Type B pancreatic cell (in vitro differentiated cells): ENCODE measurements at regions not wholly inside any gene's neighbourhood (a gene's known extent, or its start where the extent isn't known, plus 50 kb on each side); places are given as distances from the start of the nearest gene placed in this dataset.
"Not testable (repeated sequence)": the region's sequence is repeated elsewhere in the genome, so short reads cannot be mapped to it uniquely, and the experiment has no call there.

Experiments
- DNase-seq: peaks from one replicate; pipeline ENCODE4 v3.0.0; 2021; ENCODE audit warnings: mixed read lengths; ENCODE audit not compliant: unreplicated experiment; ENCODE audit errors: extremely low spot score
- H3K27ac Mint-ChIP-seq: 2 replicates; pipeline ENCODE4 v1.8.0; 2021; ENCODE audit warnings: mild to moderate bottlenecking, mixed read lengths
- H3K27me3 Mint-ChIP-seq: 2 replicates; pipeline ENCODE4 v1.8.0; 2021; ENCODE audit warnings: mixed read lengths
- H3K36me3 Mint-ChIP-seq: 2 replicates; pipeline ENCODE4 v1.8.0; 2021; ENCODE audit warnings: mixed read lengths
- H3K4me1 Mint-ChIP-seq: one replicate; pipeline ENCODE4 v1.8.0; 2021; ENCODE audit warnings: mixed read lengths; ENCODE audit not compliant: unreplicated experiment
- H3K4me3 Mint-ChIP-seq: 2 replicates; pipeline ENCODE4 v1.8.0; 2021; ENCODE audit warnings: mild to moderate bottlenecking, mixed read lengths
- H3K9me3 Mint-ChIP-seq: 2 replicates; pipeline ENCODE4 v1.8.0; 2021; ENCODE audit warnings: mixed read lengths
- TF ChIP-seq, protein P1 (sequence below): fragments of 200-600 bp; sonication (generic); conservative IDR thresholded peaks from 2 replicates; pipeline ENCODE4 v1.5.0; 2021; ENCODE audit warnings: antibody characterized with exemption, mild to moderate bottlenecking

DNA sequence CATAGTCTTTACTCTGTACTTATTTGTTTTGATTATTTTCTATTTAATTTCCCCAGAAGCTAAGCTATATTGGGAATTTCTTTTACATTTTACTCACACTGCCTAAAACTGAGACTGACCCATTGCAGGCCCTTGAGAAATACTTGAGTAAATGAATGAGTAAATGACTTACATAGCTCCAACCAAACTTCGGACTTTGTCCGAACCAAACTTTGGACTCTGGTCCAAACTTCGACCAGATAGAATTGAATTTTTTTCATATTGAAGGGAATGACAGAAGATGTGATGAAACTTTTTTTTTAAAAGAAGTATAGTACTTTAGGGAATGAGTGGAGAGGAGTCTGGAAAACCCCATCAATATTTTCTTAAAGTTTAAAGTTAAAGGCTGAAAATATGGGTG, 75.6 kb upstream of the MYRIP start:
- Mint-ChIP-seq H3K9me3 (no peaks in the 10 kb centered on the region), H3K27me3 (peaks cover 2% of the 10 kb centered on the region)
- TF ChIP-seq, protein P1, sequence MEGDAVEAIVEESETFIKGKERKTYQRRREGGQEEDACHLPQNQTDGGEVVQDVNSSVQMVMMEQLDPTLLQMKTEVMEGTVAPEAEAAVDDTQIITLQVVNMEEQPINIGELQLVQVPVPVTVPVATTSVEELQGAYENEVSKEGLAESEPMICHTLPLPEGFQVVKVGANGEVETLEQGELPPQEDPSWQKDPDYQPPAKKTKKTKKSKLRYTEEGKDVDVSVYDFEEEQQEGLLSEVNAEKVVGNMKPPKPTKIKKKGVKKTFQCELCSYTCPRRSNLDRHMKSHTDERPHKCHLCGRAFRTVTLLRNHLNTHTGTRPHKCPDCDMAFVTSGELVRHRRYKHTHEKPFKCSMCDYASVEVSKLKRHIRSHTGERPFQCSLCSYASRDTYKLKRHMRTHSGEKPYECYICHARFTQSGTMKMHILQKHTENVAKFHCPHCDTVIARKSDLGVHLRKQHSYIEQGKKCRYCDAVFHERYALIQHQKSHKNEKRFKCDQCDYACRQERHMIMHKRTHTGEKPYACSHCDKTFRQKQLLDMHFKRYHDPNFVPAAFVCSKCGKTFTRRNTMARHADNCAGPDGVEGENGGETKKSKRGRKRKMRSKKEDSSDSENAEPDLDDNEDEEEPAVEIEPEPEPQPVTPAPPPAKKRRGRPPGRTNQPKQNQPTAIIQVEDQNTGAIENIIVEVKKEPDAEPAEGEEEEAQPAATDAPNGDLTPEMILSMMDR, result no peak

DNA sequence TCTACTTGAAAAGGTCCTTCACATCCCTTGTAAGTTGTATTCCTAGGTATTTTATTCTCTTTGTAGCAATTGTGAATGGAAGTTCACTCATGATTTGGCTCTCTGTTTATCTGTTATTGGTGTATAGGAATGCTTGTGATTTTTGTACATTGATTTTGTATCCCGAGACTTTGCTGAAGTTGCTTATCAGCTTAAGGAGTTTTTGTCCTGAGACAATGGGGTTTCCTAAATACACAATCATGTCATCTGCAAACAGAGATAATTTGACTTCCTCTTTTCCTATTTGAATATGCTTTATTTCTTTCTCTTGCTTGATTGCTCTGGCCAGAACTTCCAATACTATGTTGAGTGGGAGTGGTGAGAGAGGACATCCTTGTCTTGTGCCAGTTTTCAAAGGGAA, 69.8 kb upstream of the MYRIP start:
- H3K27ac Mint-ChIP-seq, DNase-seq, H3K9me3 Mint-ChIP-seq, H3K4me1 Mint-ChIP-seq, H3K36me3 Mint-ChIP-seq, H3K4me3 Mint-ChIP-seq: not testable (repeated sequence)
- peaks cover 16% of the 10 kb centered on the region for H3K27me3 Mint-ChIP-seq

More for the DNA sequence above, 75.6 kb upstream of the MYRIP start:
- no peak overlapping the region for H3K27ac Mint-ChIP-seq
- H3K4me1 Mint-ChIP-seq, result no peaks in the 10 kb centered on the region
- H3K4me3 Mint-ChIP-seq, result no peak overlapping the region
- DNase-seq, result no peak
- no peaks in the 10 kb centered on the region for H3K36me3 Mint-ChIP-seq

DNA sequence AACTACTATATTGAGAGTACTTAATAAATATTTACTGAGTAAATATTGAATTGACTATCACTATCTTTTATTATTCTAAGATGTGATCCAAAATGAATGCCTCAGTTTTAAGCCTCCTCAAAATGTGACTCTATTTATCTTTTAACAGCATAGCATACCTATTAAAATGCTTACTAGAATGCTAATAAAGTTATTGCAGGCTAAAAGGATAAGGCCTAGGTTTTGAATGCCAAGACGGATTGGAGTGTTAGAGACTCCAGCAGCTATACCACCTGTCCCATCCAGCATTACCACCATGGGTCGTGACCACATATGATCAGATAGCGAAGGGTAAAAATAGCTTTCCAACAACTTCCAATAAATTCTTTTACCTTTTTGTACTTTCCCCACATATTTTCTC, 64.7 kb upstream of the MYRIP start:
- no peak overlapping the region for H3K27ac Mint-ChIP-seq
- peaks cover 9% of the 10 kb centered on the region for H3K27me3 Mint-ChIP-seq
- TF ChIP-seq, protein P1, result no peak
- no peak for DNase-seq
- H3K4me1 Mint-ChIP-seq, result no peaks in the 10 kb centered on the region
- H3K9me3 Mint-ChIP-seq, result peaks cover 5% of the 10 kb centered on the region
- no peaks in the 10 kb centered on the region for H3K36me3 Mint-ChIP-seq
- H3K4me3 Mint-ChIP-seq, result no peak overlapping the region

DNA sequence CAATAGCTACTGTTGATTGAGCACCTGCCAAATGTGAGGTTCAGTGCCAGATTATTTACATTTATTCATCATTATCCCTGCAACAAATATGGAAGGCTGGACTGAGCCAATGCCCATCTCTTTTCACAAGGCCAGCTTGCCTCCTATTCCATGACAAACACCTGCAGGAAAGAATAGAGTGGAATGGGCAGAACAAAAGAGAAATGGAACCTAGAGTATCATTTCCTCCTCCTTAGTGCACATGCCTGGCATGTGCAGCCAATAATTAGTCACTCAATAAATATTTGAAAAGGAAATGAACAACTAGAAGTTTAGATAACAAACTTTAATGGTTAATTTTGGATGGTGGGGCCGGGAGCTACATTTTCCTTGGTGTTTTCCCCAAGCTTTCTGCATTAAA, 61.4 kb upstream of the MYRIP start:
- H3K9me3 Mint-ChIP-seq, result no peaks in the 10 kb centered on the region

DNA sequence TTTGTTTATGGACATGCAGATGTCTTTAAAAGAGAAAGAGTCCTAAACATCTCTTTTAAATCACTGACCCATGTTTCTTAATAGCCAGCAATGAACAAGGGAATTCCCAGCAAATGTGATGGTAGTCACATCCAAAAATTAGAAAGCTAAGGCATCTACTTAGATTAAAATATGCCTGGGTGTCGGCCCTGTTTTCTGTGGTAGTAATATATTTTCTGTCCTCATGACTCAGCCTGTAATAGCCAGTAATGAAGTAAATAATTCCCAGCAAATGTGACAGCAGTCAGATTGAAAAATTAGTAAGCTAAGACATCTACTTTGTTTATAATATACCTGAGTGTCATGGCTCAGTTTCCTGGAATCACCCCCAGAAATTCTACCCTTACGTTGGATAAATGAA, 60.6 kb upstream of the MYRIP start:
- Mint-ChIP-seq H3K4me1 (no peaks in the 10 kb centered on the region), H3K27me3 (no peaks in the 10 kb centered on the region), H3K9me3 (no peaks in the 10 kb centered on the region), H3K36me3 (no peaks in the 10 kb centered on the region), H3K4me3 (no peak overlapping the region), H3K27ac (no peak overlapping the region)
- no peak for DNase-seq
- TF ChIP-seq, protein P1, result no peak

More for the DNA sequence above, 61.4 kb upstream of the MYRIP start:
- no peak for DNase-seq
- Mint-ChIP-seq H3K27me3 (no peaks in the 10 kb centered on the region), H3K27ac (no peak overlapping the region), H3K4me1 (no peaks in the 10 kb centered on the region), H3K4me3 (no peak overlapping the region), H3K36me3 (no peaks in the 10 kb centered on the region)
- TF ChIP-seq, protein P1, result no peak

DNA sequence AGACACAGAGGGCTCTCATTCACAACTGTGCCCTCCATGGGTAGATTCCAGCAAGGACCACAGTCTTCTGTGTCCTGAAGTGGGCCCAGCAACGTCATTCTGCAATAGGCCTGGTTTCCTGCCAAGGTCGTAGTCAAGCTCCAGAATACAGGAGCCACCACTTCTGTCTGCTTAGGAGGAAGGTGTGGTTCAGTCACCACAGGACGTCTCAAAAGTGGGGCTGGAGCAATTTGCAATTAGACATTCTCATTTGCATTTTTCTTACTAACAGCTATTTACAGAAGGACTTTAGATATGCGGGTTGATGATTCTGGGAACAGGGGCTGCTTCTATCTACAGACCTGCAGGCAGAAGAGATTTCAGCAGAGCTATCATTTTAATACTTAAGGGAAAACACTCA, 58.7 kb upstream of the MYRIP start:
- Mint-ChIP-seq H3K4me3 (no peak overlapping the region), H3K4me1 (no peaks in the 10 kb centered on the region), H3K36me3 (no peaks in the 10 kb centered on the region), H3K9me3 (no peaks in the 10 kb centered on the region), H3K27ac (no peak overlapping the region), H3K27me3 (peaks cover 4% of the 10 kb centered on the region)
- DNase-seq, result no peak
- TF ChIP-seq, protein P1, result no peak
